ENCODE measurements at regions not wholly inside any gene's neighbourhood (a gene's known extent, or its start where the extent isn't known, plus 50 kb on each side); places are given as distances from the start of the nearest gene placed in this dataset.
"Not testable (repeated sequence)": the region's sequence is repeated elsewhere in the genome, so short reads cannot be mapped to it uniquely, and the experiment has no call there.

DNA sequence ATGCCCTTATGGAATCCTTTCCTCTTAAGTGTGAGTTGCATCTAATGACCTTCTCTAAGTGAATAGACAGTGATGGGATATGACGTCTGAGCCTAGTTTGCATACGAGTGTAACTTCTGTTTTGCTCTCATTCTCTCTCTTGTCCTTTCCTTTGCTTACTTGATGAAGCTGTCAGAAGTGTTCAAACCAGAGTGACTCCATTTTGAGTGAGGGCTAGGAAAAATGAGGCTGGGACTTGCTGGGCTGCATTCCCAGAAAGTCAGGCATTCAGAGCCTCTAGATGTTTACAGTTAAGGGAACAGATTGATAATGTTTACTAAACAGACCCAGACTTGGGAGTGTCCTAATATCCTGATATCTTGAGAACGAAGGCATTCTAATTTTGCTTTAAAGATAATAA lies 311.2 kb upstream of the SOX4 start:
- DNase-seq: not testable (repeated sequence)

DNA sequence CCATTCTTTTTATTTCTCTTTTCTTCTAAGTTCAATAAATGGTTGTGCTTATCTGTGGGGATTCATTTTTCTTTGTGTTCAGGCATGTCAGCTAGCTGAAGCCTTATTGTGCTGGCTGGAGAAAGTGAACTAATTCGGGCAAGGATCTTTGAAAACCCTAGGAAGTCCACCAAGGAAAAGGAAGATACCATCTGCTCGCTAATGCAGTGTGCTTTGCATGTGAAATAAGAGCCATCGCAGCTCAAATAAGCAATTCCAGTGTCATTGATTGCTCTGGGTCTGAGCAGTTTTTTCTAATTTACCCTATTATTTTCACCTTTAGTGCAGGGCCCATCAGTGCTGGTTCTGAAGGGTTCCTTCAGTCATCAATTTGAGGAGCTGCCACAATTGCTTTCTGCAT lies 309.4 kb upstream of the SOX4 start:
- no peak for DNase-seq

DNA sequence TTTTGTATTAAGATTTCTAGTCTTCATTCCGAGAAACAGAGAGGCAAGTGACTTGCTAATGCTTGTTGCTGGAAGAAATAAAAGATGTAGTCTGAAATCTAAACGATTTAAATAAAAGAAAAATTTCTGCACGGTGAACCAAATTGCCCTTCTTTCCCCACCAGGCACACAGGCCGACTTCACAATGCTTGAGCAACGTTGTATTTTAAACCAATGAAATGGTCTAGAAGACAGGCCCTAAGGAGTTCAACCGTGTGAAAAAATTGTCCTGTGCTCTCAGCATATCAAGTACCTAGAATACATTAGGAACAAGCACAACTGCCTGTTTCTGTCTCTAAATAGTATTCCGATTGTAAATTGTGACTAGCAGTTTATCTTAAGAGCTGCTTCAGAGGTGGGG lies 308.8 kb upstream of the SOX4 start:
- no peak for DNase-seq

DNA sequence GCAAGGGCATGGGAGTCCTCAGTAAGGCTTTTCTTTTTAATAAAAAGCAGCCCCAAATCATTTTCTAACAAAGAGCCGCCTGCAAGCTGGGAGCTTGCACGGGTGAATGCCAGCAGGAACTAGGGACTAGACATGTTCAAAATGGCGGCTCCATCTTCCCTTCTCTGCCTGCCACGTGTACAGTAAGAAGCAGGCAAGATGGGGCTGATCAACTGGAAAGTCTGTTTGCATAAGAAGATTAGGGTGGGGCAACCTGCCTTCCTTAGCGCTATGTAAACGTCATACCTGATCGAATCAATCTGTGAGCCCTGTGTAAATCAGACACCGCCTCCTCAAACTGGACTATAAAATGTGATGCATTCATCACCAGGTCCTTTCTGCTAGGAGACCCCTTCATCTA lies 299.4 kb upstream of the SOX4 start:
- DNase-seq: no peak

DNA sequence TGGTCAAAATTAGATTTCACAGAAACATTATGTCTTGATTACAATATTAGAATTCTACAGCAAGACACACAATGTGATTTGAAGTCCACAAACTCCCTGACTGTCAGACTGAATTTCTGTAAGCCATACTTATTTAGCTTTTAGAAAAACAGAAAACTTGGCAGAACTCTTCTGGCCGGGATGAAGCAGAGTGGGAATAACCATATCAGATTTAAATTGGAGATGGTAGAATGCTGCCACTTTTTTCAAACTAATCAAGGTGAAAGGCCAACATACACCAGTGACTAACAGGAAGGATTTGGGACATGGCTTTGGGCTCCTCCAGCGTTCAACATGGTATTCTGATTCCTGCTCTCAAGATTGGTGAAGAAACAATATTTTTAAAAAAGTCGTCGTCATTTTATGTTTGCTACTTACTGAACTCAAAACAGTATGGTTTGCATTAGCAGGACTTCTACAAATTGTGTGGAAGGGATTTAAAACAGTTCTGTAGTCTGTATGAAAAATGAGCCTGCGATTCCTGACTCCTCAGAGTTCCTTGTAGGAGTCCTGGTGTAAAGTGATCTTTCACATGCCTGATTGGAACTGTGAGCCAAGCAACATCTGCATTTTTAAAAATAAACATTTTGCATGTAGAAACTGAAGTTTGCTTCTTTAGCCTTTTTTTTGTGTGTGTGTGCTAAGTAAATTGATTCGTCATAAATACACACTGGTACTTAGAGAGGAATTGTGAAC lies 297.9 kb upstream of the SOX4 start:
- DNase-seq: no peak

DNA sequence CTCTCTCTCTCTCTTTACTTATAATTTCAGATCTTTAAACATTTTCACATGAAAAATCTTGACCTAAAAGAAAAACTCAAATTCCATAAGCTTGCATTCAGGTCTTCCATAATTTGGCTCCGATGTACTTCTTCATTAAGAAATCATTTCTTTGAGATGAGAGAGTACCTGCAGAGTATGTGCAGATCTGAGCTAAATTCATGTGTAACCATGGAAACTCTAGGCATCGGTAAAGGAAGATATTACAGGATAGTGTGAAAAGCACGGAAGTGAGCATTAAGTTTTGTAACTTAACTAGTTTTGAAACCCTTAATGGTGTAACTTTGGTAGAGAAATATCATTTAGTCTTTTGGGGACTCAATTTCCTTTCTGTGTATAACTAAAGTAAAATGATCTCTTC lies 295.9 kb upstream of the SOX4 start:
- no peak for DNase-seq

DNA sequence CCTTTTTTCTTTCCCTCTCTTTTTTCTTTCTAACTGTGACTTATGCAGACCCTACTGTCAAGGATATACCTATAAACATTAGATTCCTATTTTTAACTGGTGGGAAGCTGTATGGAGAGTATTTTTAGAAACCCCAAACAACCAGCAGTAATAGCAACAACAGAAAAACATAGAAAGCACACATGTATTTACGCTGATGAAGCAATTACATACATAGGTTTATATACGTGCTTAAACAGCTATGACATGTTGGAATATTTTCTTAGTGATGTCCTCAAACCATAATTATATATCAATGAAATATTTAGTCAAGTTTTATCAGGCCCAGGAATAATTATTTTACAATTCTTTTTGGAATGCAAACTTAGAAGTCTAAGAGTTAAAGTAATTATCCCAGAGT lies 294.3 kb upstream of the SOX4 start:
- no peak for DNase-seq

DNA sequence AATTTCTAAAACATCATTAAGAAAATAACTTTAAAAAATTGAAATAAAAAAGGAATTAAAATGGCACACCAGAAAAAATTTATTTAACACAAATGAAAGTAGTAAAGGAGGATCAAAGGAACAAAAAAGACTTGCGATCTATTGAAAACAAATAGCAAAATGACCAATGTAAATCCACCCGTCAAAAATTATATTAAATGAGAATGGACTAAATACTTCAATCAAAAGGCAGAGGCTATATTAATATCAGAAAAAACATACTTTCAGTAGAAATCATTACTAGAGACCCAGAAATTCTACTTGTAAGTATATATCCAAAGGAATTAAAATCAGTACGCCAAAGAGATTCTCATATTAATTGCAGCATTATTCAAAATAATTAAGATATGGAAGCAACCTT lies 293.1 kb upstream of the SOX4 start:
- DNase-seq: no peak

DNA sequence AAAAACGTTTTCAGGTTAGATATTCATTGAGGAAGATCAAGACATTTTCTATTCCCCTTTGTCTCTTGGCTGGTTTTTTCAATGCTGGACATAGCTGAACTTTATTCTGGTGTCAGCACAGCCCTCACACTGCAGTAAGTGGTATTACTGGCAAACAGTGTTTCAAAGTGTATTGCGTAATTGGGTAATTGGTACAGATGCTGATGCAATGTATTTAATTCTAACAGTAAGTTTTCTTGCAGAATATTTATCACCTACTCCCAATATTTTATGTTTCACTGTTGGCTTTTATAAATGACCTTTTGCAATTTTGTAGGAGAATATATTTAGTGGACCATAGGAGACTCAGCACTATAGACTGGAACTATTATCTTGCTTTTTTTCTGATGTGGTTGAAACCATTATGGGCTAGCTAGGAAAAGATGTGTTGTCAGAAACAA lies 287.6 kb upstream of the SOX4 start:
- no peak for DNase-seq

DNA sequence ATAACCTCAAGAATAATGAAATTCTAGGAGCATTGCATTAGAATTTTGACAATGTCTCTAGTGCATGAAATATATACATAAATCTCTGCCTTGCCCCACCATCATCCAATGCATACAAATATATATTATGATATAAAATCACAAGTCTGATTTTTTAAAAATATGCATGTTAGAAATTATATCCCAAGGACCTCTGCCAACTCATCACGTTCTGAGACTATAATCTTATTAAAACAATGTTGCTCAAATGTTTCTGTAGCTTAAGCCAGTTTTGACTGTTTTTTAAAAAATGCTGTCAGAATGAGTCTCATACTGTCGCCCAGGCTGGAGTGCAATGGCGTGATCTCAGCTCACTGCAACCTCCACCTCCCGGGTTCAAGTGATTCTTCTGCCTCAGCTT lies 287.0 kb upstream of the SOX4 start:
- DNase-seq: no peak

DNA sequence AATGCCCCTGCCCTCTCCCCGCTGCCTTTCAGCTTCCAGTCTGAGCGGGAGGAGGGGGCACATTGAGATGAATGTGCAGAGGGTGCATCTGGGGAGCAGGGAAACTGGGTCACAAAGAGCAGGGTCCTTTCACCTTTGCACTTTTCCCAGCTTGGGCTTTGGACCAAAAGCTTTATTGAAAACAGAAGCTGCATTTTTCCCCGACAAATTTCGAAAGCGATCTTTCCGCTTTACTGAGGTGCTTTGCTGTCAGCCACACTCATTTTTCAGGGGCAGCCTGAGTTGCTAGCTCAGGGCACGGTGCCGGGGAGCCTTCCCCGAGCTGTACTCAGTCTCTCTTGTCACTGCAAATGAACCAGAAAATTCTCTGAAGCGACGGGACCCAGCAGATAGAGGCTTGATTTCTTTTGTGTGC lies 283.7 kb upstream of the SOX4 start:
- DNase-seq: peak in 5 of 56 donors; percentile 1

DNA sequence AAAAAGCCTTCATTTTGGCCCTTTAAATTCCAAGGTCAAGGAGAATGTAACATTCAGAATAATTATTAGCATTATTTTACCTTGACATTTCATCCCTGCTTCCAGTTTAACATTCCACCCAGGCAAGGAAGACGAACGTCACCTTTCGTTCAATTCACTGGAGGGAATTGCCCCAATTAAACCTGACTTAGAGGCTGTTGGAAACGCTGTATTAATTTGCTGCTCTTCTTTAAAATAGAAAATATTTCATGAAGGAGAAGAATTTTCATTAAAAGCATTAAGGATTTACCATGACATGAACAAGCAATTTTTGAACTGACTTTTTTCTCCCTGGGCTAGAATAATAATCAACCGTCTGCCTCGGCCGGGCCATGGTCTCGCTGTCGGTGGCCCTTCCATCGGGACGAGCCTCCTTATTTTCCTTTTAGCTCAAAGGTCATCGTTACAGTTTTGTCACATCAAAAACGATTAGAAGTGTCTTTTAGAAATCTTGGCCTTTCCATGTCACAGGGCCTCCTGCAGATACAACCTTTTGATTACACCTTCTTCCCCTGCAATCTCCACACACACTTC lies 282.9 kb upstream of the SOX4 start:
- DNase-seq: no peak

DNA sequence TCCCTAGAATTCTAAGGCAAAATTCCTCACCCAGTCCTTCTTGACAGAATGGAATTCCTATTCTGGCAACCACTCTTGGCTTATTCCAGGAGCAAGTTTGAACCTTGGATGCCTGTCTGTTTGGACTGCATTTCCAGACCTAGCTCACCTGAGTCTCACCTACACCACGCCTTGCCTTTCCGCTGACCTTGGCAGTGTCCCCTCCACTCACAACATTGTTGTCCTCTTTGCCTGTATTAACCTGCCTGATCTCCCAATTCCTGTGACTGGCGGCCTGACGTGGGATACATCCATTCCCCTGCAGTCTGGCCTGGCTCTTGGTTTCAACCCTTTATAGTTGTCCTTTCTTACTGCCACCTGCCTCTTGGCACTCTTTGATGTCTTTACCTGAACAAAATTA lies 281.4 kb upstream of the SOX4 start:
- no peak for DNase-seq

DNA sequence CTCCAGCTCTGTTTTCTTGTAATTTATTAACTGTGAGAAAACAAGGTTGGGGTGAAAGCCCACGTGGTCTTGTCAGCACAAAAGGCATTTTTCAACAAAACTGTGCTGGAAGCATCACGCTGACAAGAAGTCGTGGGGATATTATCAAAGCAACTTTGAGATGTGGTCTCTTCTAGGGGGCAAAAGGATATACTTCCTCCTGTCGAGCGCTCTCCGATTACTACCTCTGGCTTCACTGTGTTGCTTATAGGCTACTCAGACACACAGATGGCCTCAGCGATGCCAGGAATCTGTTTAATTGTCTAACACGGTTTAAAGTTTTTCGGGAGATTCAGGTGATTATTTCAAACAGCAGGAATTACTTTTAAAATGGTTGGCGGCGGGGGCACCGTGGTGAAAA lies 275.9 kb upstream of the SOX4 start:
- DNase-seq: no peak

DNA sequence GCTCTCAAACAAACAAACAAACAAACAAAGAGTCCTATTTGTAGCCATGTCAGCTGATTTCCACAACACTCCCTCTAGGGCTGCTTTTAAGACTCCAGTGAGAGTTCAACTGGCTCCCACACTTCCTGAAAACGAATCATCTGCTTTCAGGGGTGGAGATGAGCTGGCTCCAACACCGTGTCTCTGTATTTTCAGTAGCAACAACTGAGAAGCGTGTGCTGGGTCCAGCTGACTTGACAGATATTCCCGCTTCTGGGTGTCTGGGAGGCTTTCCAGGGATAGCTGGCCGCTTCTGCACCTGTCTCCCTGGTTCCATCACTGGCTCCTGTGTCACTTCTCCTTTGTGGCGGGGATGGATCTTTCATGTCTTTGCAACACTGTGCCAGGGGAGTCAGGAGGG lies 272.5 kb upstream of the SOX4 start:
- DNase-seq: no peak

DNA sequence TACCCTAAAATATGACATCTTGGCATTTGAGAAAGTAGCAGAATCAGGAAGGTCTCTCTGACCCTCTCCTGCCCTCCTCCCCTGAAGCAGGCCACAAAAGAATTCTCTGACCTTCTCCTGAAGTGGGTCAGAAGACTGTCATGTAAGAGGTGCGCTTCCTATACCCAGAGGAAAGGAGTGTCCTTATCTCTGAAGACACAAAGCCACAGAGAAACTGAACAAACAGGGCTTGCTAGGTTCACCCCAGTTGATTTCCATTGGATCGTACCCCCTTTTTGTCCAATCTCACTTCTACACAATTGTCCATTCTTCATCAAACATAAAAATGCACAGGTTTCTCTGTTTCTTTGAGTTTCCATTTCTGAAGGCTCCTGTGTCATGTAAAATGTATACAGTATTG lies 272.0 kb upstream of the SOX4 start:
- no peak for DNase-seq

DNA sequence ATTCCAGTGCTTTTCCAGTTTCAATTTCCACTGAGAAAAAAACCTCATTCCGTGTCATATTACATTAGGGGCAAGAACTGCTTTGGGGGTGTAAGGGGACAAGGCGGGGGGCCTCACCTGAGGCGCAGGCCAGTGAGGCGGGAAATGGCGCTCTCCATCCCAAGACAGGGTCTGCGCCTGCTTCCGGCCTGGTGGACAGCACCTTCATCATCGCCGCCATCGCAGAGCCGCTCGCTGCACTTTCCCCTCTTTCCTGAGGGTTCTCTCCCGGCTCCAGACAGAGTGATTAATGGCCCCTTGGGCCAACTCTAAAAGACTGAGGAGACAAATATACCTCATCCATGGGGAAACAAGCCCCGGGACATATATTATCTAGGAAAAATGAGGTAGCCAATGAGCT lies 270.0 kb upstream of the SOX4 start:
- DNase-seq: no peak

DNA sequence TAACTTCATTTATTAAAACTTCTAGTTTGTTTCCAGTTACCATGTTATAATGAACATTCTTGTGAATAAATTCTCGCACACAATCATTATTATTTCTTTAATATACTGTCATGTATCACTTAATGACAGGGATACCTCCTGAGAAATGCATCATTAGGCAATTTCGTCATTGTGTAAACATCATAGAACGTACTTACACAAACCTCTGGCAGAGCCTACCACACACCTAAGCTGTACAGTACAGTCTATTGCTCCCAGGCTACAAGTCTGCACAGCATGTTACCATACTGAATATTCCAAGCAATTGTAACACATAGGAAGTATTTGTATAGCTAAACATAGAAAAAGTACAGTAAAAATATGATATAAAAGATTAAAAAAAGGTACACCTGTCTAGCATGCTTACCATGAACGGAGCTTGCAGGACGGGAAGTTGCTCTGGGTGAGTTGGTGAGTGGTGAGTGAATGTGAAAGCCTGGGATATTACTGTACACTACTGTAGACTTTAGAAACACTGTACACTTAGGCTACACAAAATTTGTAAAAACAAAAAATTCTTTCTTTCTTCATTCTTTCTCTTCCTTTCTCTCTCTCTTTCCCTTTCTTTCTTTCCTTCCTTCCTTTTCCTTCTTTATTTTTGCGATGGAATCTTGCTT lies 268.2 kb upstream of the SOX4 start:
- DNase-seq: no peak

DNA sequence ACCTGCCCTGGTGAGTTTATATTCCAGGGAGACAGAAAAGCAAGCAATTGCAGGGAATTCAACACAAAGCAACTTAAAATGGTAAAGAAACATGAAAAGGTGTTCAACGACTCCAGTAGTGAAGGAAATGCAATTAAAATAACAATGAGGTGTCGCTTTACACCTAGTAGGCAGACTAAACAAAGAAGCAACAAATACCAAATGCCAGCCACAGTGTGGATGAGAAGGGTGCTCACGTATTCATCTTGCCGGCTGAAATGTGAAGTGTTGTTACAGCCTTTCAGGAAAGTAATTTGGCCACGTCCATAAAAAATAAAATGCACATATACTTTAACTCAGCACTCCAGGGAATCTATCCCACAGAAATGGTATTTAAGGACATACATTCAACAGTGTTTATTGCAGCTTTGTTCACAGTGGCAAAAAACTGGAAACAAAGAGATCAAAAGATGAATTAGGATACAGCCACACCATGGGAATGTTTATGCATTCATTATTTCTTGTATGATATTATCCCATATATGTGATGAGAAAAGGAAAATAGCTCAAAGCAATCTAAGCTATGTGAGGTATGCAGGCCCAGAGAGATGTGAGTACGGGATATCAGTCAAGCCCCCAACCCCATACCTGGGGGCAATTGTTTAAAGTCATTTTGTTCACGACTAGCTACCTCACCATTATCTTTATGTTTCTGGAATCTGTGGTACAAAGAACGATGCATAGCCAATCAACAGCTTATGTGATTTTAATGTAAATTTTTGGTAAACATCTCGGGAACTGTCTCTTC lies 266.0 kb upstream of the SOX4 start:
- DNase-seq: no peak

DNA sequence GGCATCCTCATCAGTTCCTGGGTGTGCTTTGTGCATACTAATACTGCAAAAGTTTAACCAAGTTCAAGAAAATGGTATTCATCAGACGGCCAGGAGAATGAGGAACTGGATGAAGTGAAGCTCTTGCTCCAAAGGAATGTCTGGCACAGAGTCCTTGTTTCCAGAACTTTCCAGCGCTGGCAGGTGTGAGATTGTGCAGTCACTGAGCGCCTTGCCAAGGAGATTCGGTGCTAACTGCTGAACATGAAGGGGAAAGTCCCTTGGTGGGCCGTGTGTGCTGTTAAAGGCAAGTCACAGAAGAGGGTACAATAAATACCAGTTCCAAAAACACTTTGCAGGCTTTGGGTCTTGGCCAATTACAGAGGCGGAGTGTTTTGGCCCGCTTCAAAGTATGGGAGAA lies 262.3 kb upstream of the SOX4 start:
- peak in 5 of 56 donors; percentile 1 to 12 (median 6) for DNase-seq

DNA sequence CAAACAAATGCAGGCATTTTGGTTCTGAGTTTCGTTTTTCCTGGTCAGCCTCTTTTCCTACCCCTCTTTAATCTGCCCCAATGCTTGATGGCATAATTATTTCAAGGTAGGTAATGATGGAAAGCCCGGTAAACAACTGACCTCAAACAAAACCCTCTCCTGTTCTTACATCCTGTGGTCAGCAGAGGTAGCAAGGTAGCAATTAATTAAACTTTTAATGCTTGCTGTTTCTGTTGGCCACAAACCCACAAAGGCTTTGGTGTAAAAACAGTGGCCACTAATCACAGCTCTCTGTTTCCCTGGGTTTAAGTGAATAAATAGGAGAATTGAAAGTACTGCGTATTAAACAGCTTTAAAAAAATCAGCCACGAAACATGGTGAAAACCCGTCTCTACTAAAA lies 261.5 kb upstream of the SOX4 start:
- DNase-seq: no peak

DNA sequence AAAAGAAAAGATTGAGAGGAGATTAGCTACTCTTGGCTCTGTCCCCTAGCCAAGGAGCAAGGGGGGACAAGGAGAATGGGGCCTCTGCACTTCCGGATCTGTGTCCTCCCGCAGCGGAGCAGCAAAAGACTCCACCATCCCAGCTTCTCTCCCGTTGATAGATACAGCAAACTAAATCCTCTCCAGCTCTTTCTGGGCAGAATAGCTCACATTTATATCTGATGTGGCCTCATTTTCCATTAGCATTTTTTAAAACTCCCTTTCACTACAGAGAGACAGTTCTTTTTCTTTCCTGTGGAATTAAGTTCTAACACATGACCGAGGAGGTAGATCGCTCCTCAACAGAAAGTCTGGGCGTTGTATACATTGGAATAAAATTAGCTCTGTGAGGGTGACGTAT lies 260.9 kb upstream of the SOX4 start:
- DNase-seq: no peak

Data from amygdala (tissue), 56 donors.